Esophagus squamous epithelium (tissue), 5 donors: ENCODE measurements at regions not wholly inside any gene's neighbourhood (a gene's known extent, or its start where the extent isn't known, plus 50 kb on each side); places are given as distances from the start of the nearest gene placed in this dataset.

ENCODE experiments used
- DNase-seq: peaks from one replicate; lab custom pipeline; 2025; lab: John Stamatoyannopoulos, UW
- H3K27ac ChIP-seq, 4 donors: fragments of 200-600 bp; sonication (generic); one replicate each; pipeline ENCODE4 v1.5.1; 2016 to 2019; ENCODE audit warnings: mild to moderate bottlenecking in 1 of 4
- H3K27me3 ChIP-seq, 4 donors: fragments of 200-600 bp; sonication (generic); 1 replicate in 3 of 4; 2 replicates in 1 of 4; pipeline versions ENCODE4 v1.5.1 to v1.6.0; 2017 to 2021; ENCODE audit warnings: antibody characterized with exemption in 1 of 4
- H3K36me3 ChIP-seq, 3 donors: fragments of 200-600 bp; sonication (generic); one replicate each; pipeline ENCODE4 v1.5.1; 2016 to 2019
- H3K4me1 ChIP-seq, 3 donors: fragments of 200-600 bp; sonication (generic); one replicate each; pipeline ENCODE4 v1.5.1; 2017 to 2019
- H3K4me3 ChIP-seq, 4 donors: fragments of 200-600 bp; sonication (generic); 1 replicate in 3 of 4; 2 replicates in 1 of 4; pipeline ENCODE4 v1.5.1; 2016 to 2019; ENCODE audit warnings: mild to moderate bottlenecking in 2 of 4, moderate library complexity in 1 of 4
- H3K9me3 ChIP-seq, 3 donors: fragments of 200-600 bp; sonication (generic); one replicate each; pipeline ENCODE4 v1.5.1; 2016 to 2019
- CTCF ChIP-seq, 6 experiments: fragments of 450-650 bp in 4 of 6; fragments of 200-600 bp in 2 of 6; sonication (generic) in 2 of 6; IDR thresholded peaks; one replicate each; pipeline ENCODE4 v1.5.1; 2016 to 2019; ENCODE audit warnings: antibody characterized with exemption in 6 of 6, mild to moderate bottlenecking in 4 of 6, moderate library complexity in 4 of 6
- POLR2A ChIP-seq, 4 donors: fragments of 450-650 bp; IDR thresholded peaks; one replicate each; pipeline ENCODE4 v1.6.1; 2017; ENCODE audit warnings: antibody characterized with exemption in 4 of 4, mild to moderate bottlenecking in 4 of 4, moderate library complexity in 3 of 4
- WGBS, 2 donors: methylation state at CpG; one replicate each; pipeline ENCODE4 v1.1.5; 2018; 5-methylcytosine and 5-hydroxymethylcytosine counted together
- intact Hi-C: fragments of 100-400 bp; cut with DNase I; formaldehyde crosslinking; loops from one replicate; pipeline ENCODE4 v1.15.0; 2022
- donor health status: DM: yes; HTN: yes; CAD: no.

DNA sequence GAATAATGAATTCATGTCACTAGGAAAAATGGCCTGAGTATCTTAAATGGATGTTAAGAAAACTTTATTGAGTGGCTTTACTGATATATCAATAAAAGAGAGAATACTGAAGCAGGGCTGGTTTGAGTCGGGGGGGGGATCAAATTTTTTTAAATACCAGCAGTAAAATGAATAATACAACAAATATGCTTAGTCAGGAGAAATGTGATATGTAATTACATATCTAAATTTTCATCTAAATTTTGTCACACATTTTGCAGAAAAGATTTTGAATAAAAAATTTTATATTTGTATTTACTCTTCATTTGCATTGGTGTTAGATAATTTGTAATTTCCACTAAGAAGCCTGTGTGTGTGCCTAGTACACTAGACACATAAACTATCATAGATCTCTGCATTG lies 2300.2 kb downstream of the MRPL39 start:
- Histone ChIP-seq H3K27ac (no peak overlapping the region), H3K9me3 (no peaks in the 10 kb centered on the region), H3K4me3 (no peak overlapping the region), H3K27me3 (no peaks in the 10 kb centered on the region), H3K36me3 (no peaks in the 10 kb centered on the region), H3K4me1 (no peaks in the 10 kb centered on the region)
- no peak for TF ChIP-seq POLR2A (IDR thresholded peaks at IDR 0.05)
- no peak for TF ChIP-seq CTCF (IDR thresholded peaks at IDR 0.05)
- DNase-seq: no peak
- intact Hi-C loops: no loop called here
- WGBS, 2 donors: 0 to 33% methylated on average over 1 of the region's 1 CpG

GRCh38 chr21:23292292-23292691 lies 2294.1 kb downstream of the NCAM2 start:
- peaks cover 0 to 7% (median 0%) of the 10 kb centered on the region in 3 donors for H3K9me3 ChIP-seq
- no peaks in the 10 kb centered on the region for H3K27me3 ChIP-seq
- no peak for TF ChIP-seq CTCF (IDR thresholded peaks at IDR 0.05)
- TF ChIP-seq POLR2A (IDR thresholded peaks at IDR 0.05): no peak
- H3K36me3 ChIP-seq: no peaks in the 10 kb centered on the region
- no peak overlapping the region for H3K27ac ChIP-seq
- 67 to 75% methylated on average over 3 of the region's 3 CpGs for WGBS, 2 donors
- no peak overlapping the region for H3K4me3 ChIP-seq
- H3K4me1 ChIP-seq: no peaks in the 10 kb centered on the region
- intact Hi-C loops: no loop called here
- no peak for DNase-seq

DNA sequence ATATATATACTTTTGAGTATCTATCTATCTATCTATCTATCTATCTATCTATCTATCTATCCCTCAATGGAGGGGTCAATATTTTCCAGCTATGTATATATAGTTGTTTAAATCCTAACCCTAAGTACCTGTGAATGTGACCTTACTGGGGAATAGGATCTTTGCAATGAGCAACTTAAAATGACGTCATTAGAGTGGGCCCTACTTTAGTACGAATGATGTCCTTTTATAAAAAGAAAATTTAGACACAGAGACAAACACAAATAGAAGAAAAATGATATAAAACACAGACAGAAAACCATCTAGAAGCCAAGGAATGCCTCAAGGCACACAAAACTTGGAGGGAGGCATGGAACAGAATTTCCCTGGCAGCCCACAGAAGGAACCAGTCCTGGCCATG lies 2283.7 kb downstream of the NCAM2 start:
- no peak overlapping the region for H3K4me3 ChIP-seq
- WGBS, 2 donors: 78 to 81% methylated on average over 2 of the region's 2 CpGs

GRCh38 chr21:23249760-23250159 lies 2251.6 kb downstream of the NCAM2 start:
- WGBS, 2 donors: 29 to 31% methylated on average over 1 of the region's 1 CpG
- no peaks in the 10 kb centered on the region for H3K9me3 ChIP-seq
- no peak overlapping the region for H3K4me3 ChIP-seq
- intact Hi-C loops: no loop called here
- H3K27me3 ChIP-seq: no peaks in the 10 kb centered on the region
- TF ChIP-seq CTCF (IDR thresholded peaks at IDR 0.05) (no peak), POLR2A (IDR thresholded peaks at IDR 0.05) (no peak)
- no peaks in the 10 kb centered on the region for H3K36me3 ChIP-seq
- no peak for DNase-seq
- H3K27ac ChIP-seq: no peak overlapping the region
- no peaks in the 10 kb centered on the region for H3K4me1 ChIP-seq

More for the DNA sequence above, 2283.7 kb downstream of the NCAM2 start:
- no peak for DNase-seq
- TF ChIP-seq POLR2A (IDR thresholded peaks at IDR 0.05) (no peak), CTCF (IDR thresholded peaks at IDR 0.05) (no peak)
- Histone ChIP-seq H3K4me1 (no peaks in the 10 kb centered on the region), H3K27me3 (no peaks in the 10 kb centered on the region), H3K27ac (no peak overlapping the region), H3K36me3 (no peaks in the 10 kb centered on the region), H3K9me3 (peaks cover 0 to 4% (median 0%) of the 10 kb centered on the region in 3 donors)
- intact Hi-C loops: no loop called here

GRCh38 chr21:23247334-23247733 lies 2249.1 kb downstream of the NCAM2 start:
- Histone ChIP-seq H3K36me3 (no peaks in the 10 kb centered on the region), H3K9me3 (no peaks in the 10 kb centered on the region), H3K27me3 (no peaks in the 10 kb centered on the region), H3K27ac (no peak overlapping the region), H3K4me3 (no peak overlapping the region), H3K4me1 (no peaks in the 10 kb centered on the region)
- DNase-seq: no peak
- no peak for TF ChIP-seq POLR2A (IDR thresholded peaks at IDR 0.05)
- TF ChIP-seq CTCF (IDR thresholded peaks at IDR 0.05): no peak
- 41 to 53% methylated on average over 2 of the region's 2 CpGs for WGBS, 2 donors
- intact Hi-C loops: no loop called here
